KMS-11 (cell line): ENCODE measurements at regions not wholly inside any gene's neighbourhood (a gene's known extent, or its start where the extent isn't known, plus 50 kb on each side); places are given as distances from the start of the nearest gene placed in this dataset.

ENCODE experiments used
- H2AFZ ChIP-seq: fragments of 200-600 bp; sonication (generic); 2 replicates; pipeline ENCODE4 v1.6.1; 2016; ENCODE audit warnings: antibody characterized with exemption, mixed run types, low read depth
- H3K27ac ChIP-seq: fragments of 200-600 bp; sonication (generic); 2 replicates; pipeline ENCODE4 v1.6.1; 2016; ENCODE audit warnings: mild to moderate bottlenecking, mixed run types
- H3K27me3 ChIP-seq: fragments of 200-600 bp; sonication (generic); 2 replicates; pipeline ENCODE4 v1.6.1; 2017; ENCODE audit warnings: mild to moderate bottlenecking, low read depth, mixed run types, moderate library complexity; ENCODE audit not compliant: insufficient read depth
- H3K36me3 ChIP-seq: fragments of 200-600 bp; sonication (generic); 2 replicates; pipeline ENCODE4 v1.6.1; 2017; ENCODE audit warnings: mild to moderate bottlenecking, mixed run types; ENCODE audit not compliant: insufficient read depth
- H3K4me1 ChIP-seq: fragments of 200-600 bp; sonication (generic); 2 replicates; pipeline ENCODE4 v1.6.1; 2016; ENCODE audit warnings: mild to moderate bottlenecking, low read depth, mixed run types; ENCODE audit not compliant: poor library complexity, severe bottlenecking
- H3K4me2 ChIP-seq: fragments of 200-600 bp; sonication (generic); 2 replicates; pipeline ENCODE4 v1.7.0; 2016; ENCODE audit warnings: mild to moderate bottlenecking, mixed run types
- H3K4me3 ChIP-seq: fragments of 200-600 bp; sonication (generic); IDR thresholded peaks from 2 replicates; pipeline ENCODE4 v1.6.1; 2017; ENCODE audit warnings: low read depth, low read length, mixed read lengths; ENCODE audit not compliant: insufficient read depth
- H3K79me2 ChIP-seq: fragments of 200-600 bp; sonication (generic); 2 replicates; pipeline ENCODE4 v1.6.1; 2016; ENCODE audit warnings: low read depth, mixed run types; ENCODE audit not compliant: insufficient read depth
- H3K9ac ChIP-seq: fragments of 200-600 bp; sonication (generic); 2 replicates; pipeline ENCODE4 v1.6.1; 2016; ENCODE audit warnings: mild to moderate bottlenecking, mixed run types
- H4K20me1 ChIP-seq: fragments of 200-600 bp; sonication (generic); 2 replicates; pipeline ENCODE4 v1.6.1; 2016; ENCODE audit warnings: mild to moderate bottlenecking, mixed run types; ENCODE audit not compliant: insufficient read depth
- CTCF ChIP-seq: fragments of 200-600 bp; sonication (generic); conservative IDR thresholded peaks from 2 replicates; pipeline ENCODE4 v1.6.1; 2017; ENCODE audit warnings: low read depth, mild to moderate bottlenecking, antibody characterized with exemption, low read length, moderate library complexity, mixed read lengths

GRCh38 chr7:33771422-33771821 lies 133.9 kb upstream of the BMPER start:
- no peaks in the 10 kb centered on the region for H3K36me3 ChIP-seq
- no peaks in the 10 kb centered on the region for H3K4me1 ChIP-seq
- H4K20me1 ChIP-seq = no peaks in the 10 kb centered on the region
- no peak overlapping the region for H3K9ac ChIP-seq
- H3K4me2 ChIP-seq = no peak overlapping the region
- H2AFZ ChIP-seq = no peak overlapping the region
- no peak for TF ChIP-seq CTCF
- no peaks in the 10 kb centered on the region for H3K79me2 ChIP-seq
- no peak overlapping the region for H3K27ac ChIP-seq
- no peaks in the 10 kb centered on the region for H3K27me3 ChIP-seq
- H3K4me3 ChIP-seq = no peak overlapping the region

- Histone ChIP-seq H3K27ac (no peak overlapping the region), H3K27me3 (no peaks in the 10 kb centered on the region), H2AFZ (no peak overlapping the region), H3K36me3 (no peaks in the 10 kb centered on the region), H4K20me1 (no peaks in the 10 kb centered on the region), H3K9ac (no peak overlapping the region), H3K4me2 (no peak overlapping the region), H3K79me2 (no peaks in the 10 kb centered on the region), H3K4me1 (no peaks in the 10 kb centered on the region), H3K4me3 (no peak overlapping the region)
- no peak for TF ChIP-seq CTCF
Measured at GRCh38 chr7:33773053-33773452, 132.3 kb upstream of the BMPER start.

GRCh38 chr7:33774762-33775523 lies 130.4 kb upstream of the BMPER start:
- H3K4me2 ChIP-seq = no peak overlapping the region
- no peaks in the 10 kb centered on the region for H3K27me3 ChIP-seq
- H2AFZ ChIP-seq = no peak overlapping the region
- H3K27ac ChIP-seq = no peak overlapping the region
- no peaks in the 10 kb centered on the region for H3K4me1 ChIP-seq
- no peaks in the 10 kb centered on the region for H4K20me1 ChIP-seq
- no peaks in the 10 kb centered on the region for H3K79me2 ChIP-seq
- no peak for TF ChIP-seq CTCF
- H3K36me3 ChIP-seq = no peaks in the 10 kb centered on the region
- H3K4me3 ChIP-seq = no peak overlapping the region
- H3K9ac ChIP-seq = no peak overlapping the region

GRCh38 chr7:33775790-33776189 lies 129.5 kb upstream of the BMPER start:
- Histone ChIP-seq H3K79me2 (no peaks in the 10 kb centered on the region), H3K4me3 (no peak overlapping the region), H3K27me3 (no peaks in the 10 kb centered on the region), H3K36me3 (no peaks in the 10 kb centered on the region), H4K20me1 (no peaks in the 10 kb centered on the region), H3K4me1 (no peaks in the 10 kb centered on the region), H3K4me2 (no peak overlapping the region), H2AFZ (no peak overlapping the region), H3K9ac (no peak overlapping the region), H3K27ac (no peak overlapping the region)
- TF ChIP-seq CTCF = no peak
